ENCODE measurements at regions not wholly inside any gene's neighbourhood (a gene's known extent, or its start where the extent isn't known, plus 50 kb on each side); places are given as distances from the start of the nearest gene placed in this dataset.
"Not testable (repeated sequence)": the region's sequence is repeated elsewhere in the genome, so short reads cannot be mapped to it uniquely, and the experiment has no call there.

GRCh38 chr12:38384816-38385378 lies 68.3 kb downstream of the ALG10B start:
- DNase-seq = no peak

GRCh38 chr12:38385486-38385885 lies 68.9 kb downstream of the ALG10B start:
- no peak for DNase-seq

- no peak for DNase-seq
Observed at GRCh38 chr12:38386205-38386985, 69.8 kb downstream of the ALG10B start.

- no peak for DNase-seq
Observed at GRCh38 chr12:38389614-38390013, 73.0 kb downstream of the ALG10B start.

DNA sequence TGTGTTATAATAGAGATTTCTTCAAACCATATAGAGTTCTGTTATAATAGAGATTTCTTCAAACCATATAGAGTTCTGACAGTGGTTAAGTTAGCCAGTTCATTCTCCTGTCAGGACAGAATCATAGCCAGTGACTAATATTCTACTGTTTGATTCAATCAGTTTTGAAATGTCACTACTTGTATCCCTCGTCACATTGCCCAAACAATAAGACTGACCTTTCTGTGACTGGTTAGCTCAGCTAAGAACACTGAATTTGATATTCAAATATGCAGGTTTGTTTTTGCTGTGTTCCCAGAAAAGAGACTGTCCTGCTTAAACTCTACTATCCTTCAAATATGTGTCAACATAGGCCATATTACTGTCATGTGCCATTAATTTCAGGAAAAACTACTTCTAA lies 74.4 kb downstream of the ALG10B start:
- DNase-seq = no peak

GRCh38 chr12:38392554-38393144 lies 76.1 kb downstream of the ALG10B start:
- DNase-seq = peak; percentile 92

GRCh38 chr12:38399711-38400206 lies 83.2 kb downstream of the ALG10B start:
- no peak for DNase-seq

DNA sequence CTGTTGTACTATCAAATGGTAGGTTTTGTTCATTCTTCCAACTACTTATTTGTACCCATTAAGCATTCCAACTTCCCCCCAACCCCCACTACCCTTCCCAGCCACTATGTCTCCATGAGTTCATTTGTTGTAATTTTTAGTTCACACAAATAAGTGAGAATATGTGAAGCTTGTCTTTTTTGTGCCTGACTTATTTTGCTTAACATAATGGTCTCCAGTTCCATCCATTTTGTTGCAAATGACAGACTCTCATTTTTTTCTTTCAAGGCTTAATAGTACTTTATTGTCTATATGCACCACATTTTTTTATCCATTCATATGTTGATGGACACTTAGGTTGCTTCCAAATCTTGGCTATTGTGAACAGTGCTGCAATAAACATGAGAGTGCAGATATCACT lies 86.2 kb downstream of the ALG10B start:
- no peak for DNase-seq

- no peak for DNase-seq
Observed at GRCh38 chr12:38409511-38409910, 92.9 kb downstream of the ALG10B start.

- no peak for DNase-seq
Observed at GRCh38 chr12:38411426-38411825, 94.9 kb downstream of the ALG10B start.

- no peak for DNase-seq
Observed at GRCh38 chr12:38411946-38412345, 95.4 kb downstream of the ALG10B start.

GRCh38 chr12:38417101-38417500 lies 100.5 kb downstream of the ALG10B start:
- no peak for DNase-seq

- no peak for DNase-seq
Observed at GRCh38 chr12:38424436-38424835, 107.9 kb downstream of the ALG10B start.

- DNase-seq = no peak
Observed at GRCh38 chr12:38427442-38427841, 110.9 kb downstream of the ALG10B start.

DNA sequence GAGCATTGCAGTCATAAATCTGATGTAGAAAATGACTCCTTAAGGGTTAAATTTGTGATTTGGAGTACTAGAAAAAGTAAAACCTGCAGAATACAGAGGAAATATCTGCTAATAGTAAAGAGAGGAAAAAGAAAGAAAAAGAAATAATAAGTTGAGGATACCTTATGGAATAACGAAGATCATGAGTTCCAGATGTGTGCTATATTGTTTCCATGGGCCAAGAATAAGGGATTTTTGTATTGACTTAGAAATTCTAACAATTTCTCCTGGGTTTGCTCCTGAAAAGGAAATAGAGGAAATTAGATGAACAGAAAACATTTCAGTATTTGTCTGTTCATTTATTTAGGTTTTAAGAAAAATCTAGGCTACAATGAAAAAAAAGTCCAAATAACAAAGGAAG lies 115.3 kb downstream of the ALG10B start:
- DNase-seq = no peak

- not testable (repeated sequence) for DNase-seq
Observed at GRCh38 chr12:38441871-38442281, 125.3 kb downstream of the ALG10B start.

GRCh38 chr12:38445040-38445439 lies 128.5 kb downstream of the ALG10B start:
- no peak for DNase-seq

DNA sequence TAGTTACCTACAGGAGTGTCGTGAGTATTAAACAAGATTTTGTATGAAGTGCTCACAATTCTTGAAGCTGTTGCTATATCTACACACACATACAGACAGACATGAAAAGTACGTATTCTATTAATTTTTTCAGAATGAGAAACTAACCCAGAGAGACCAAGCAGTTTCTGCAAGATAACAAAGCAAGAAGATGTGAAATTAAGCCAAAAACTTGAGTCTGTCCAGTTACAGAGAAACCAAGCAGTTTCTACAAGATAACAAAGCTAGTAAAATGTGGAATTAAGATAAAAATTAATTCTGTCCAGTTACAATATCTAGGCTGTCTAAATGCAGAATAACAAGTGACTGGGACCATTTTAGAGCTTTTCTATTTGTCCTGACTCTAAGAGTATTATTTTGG lies 132.4 kb downstream of the ALG10B start:
- DNase-seq = no peak

DNA sequence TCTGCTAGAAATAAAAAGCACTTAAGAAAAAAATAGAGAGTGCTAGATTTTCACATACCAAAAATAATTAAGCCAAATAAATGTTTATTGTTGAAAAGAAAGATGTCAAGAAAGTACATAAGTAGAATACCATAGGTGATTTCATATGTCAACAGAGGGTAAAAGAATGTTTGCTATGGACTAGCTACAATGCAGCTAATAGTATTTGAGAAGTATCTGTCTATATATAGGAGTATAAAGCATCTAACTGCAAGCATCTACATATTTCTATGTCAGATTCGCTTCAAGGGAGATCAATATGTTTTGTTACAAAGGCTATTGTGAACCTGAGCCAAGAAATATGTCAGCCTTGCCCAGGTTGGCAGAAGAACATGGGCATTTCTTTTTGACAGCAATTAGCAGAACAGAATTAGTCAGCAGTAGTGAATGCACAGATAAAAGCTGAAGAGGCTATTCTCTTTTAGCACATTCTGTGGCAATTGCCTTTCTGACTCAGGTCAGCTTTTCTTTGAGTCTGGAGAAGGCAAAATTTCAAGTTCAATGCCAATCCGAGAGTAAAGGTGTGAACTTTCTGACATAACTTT lies 140.1 kb downstream of the ALG10B start:
- no peak for DNase-seq

GRCh38 chr12:38465020-38465419 lies 148.4 kb downstream of the ALG10B start:
- DNase-seq = no peak

GRCh38 chr12:38469715-38470114 lies 153.1 kb downstream of the ALG10B start:
- no peak for DNase-seq

GRCh38 chr12:38477340-38478090 lies 160.9 kb downstream of the ALG10B start:
- no peak for DNase-seq

DNA sequence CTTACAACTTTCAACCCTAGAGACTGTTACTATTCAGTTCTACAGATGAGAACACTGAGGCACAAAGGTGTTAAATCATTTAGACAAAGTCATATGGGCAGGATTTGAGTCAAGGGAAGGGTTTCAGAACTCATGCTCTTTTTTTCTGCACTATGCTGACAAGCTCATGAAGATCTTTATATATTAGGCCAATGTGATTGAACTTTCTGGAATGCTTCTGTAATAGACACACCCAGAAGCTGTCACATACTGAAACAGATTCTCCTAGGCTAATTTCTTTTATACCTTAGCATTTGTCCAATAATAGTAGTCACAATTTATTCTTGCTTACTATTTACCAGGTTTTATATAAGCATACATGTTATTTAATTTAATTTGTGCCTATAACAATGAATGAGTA lies 164.0 kb downstream of the ALG10B start:
- no peak for DNase-seq

Measured in SIG-M5 (cell line).